ENCODE measurements at regions not wholly inside any gene's neighbourhood (a gene's known extent, or its start where the extent isn't known, plus 50 kb on each side); places are given as distances from the start of the nearest gene placed in this dataset.

GRCh38 chr16:73277071-73277470 lies 229.1 kb upstream of the ZFHX3 start:
- TF ChIP-seq CREB1 (IDR thresholded peaks at IDR 0.05; ENCODE audit: low read depth) (no peak), POLR2A (IDR thresholded peaks at IDR 0.05; ENCODE audit: low read depth, low read length) (no peak), ESRRA (IDR thresholded peaks at IDR 0.05; ENCODE audit: low read length) (no peak), SPI1 (IDR thresholded peaks at IDR 0.05; ENCODE audit: borderline replicate concordance, insufficient read depth, low read depth, low read length) (no peak)
